SK-N-SH (cell line): ENCODE measurements at regions not wholly inside any gene's neighbourhood (a gene's known extent, or its start where the extent isn't known, plus 50 kb on each side); places are given as distances from the start of the nearest gene placed in this dataset.

Experiments used
- CTCF ChIA-PET: fragments of 300-600, 350-600 bp; formaldehyde crosslinking; extraction: SDS; loops from one replicate; lab custom pipeline; 2021; lab: Yijun Ruan, JAX
- POLR2A ChIA-PET: fragments of 350-600 bp; sonication (Branson Sonifier 250); formaldehyde crosslinking; extraction: SDS; loops from one replicate; lab custom pipeline; 2020; ENCODE audit warnings: antibody characterized with exemption, inconsistent platforms; lab: Yijun Ruan, JAX
- DNase-seq: peaks from one replicate; pipeline ENCODE4 v3.0.0; 2012
- H2AFZ ChIP-seq: fragments of 200-600 bp; sonication (generic); 2 replicates; pipeline ENCODE4 v1.8.1; 2016; ENCODE audit warnings: antibody characterized with exemption, mild to moderate bottlenecking, low read depth
- H3F3A ChIP-seq: fragments of 200-600 bp; sonication (generic); replicated peaks from 2 replicates; pipeline ENCODE3; 2016; ENCODE audit warnings: antibody characterized with exemption, mild to moderate bottlenecking; ENCODE audit not compliant: insufficient read depth
- H3K27ac ChIP-seq, 2 experiments: fragments of 200-500 bp in 1 of 2; fragments of 200-600 bp in 1 of 2; sonication (Bioruptor generic) in 1 of 2; sonication (generic), shearing (Covaris generic) in 1 of 2; 2 replicates each; pipeline versions ENCODE4 v1.5.1 to v1.6.1; 2014 to 2016; ENCODE audit warnings: low read depth in 2 of 2, inconsistent platforms in 1 of 2, low read length in 1 of 2, mild to moderate bottlenecking in 1 of 2, mixed read lengths in 1 of 2
- H3K27me3 ChIP-seq: fragments of 200-600 bp; sonication (generic), shearing (Covaris generic); 2 replicates; pipeline ENCODE4 v1.6.1; 2016; ENCODE audit warnings: mixed run types; ENCODE audit not compliant: insufficient read depth
- H3K36me3 ChIP-seq, 2 experiments: fragments of 200-500 bp in 1 of 2; fragments of 200-600 bp in 1 of 2; sonication (Bioruptor generic) in 1 of 2; sonication (generic) in 1 of 2; replicated peaks in 1 of 2; 2 replicates each; pipeline versions ENCODE3 to v1.5.1; 2014 to 2016; ENCODE audit warnings: low read length in 1 of 2, mild to moderate bottlenecking in 1 of 2; ENCODE audit not compliant: insufficient read depth in 2 of 2, control insufficient read depth in 1 of 2
- H3K4me1 ChIP-seq, 2 experiments: fragments of 200-500 bp in 1 of 2; fragments of 200-600 bp in 1 of 2; sonication (Bioruptor generic) in 1 of 2; sonication (generic), shearing (Covaris generic) in 1 of 2; 2 replicates each; pipeline versions ENCODE4 v1.5.1 to v1.6.1; 2014 to 2016; ENCODE audit warnings: low read depth in 1 of 2, low read length in 1 of 2, mixed run types in 1 of 2; ENCODE audit not compliant: insufficient read depth in 2 of 2, control insufficient read depth in 1 of 2
- H3K4me2 ChIP-seq: fragments of 200-600 bp; sonication (generic), shearing (Covaris generic); 2 replicates; pipeline ENCODE4 v1.6.1; 2017; ENCODE audit warnings: mixed run types
- H3K4me3 ChIP-seq, 2 experiments: fragments of 200-500 bp in 1 of 2; fragments of 200-600 bp in 1 of 2; sonication (Bioruptor generic) in 1 of 2; sonication (generic), shearing (Covaris generic) in 1 of 2; 2 replicates each; pipeline versions ENCODE4 v1.5.1 to v1.8.1; 2014 to 2016; ENCODE audit warnings: low read depth in 2 of 2, inconsistent platforms in 1 of 2, low read length in 1 of 2, mild to moderate bottlenecking in 1 of 2, mixed read lengths in 1 of 2, moderate library complexity in 1 of 2
- H3K79me2 ChIP-seq: fragments of 200-600 bp; sonication (generic); 2 replicates; pipeline ENCODE4 v1.8.1; 2017; ENCODE audit warnings: mild to moderate bottlenecking; ENCODE audit not compliant: insufficient read depth
- H3K9ac ChIP-seq: fragments of 200-600 bp; sonication (generic); 2 replicates; pipeline ENCODE4 v1.6.1; 2017; ENCODE audit warnings: mixed run types
- H3K9me2 ChIP-seq: fragments of 200-600 bp; sonication (generic); 2 replicates; pipeline ENCODE4 v1.6.1; 2017; ENCODE audit warnings: mixed run types
- H3K9me3 ChIP-seq: fragments of 200-600 bp; sonication (generic); 2 replicates; pipeline ENCODE4 v1.6.1; 2017; ENCODE audit warnings: mixed run types, mild to moderate bottlenecking, moderate library complexity
- H4K20me1 ChIP-seq: fragments of 200-600 bp; sonication (generic); 2 replicates; pipeline ENCODE4 v1.6.1; 2017; ENCODE audit warnings: mild to moderate bottlenecking, mixed run types; ENCODE audit not compliant: insufficient read depth
- ELF1 ChIP-seq: IDR thresholded peaks from 2 replicates; pipeline ENCODE4 v1.4.0; 2012
- EZH2phosphoT487 ChIP-seq: fragments of 200-600 bp; sonication (generic); IDR thresholded peaks from 2 replicates; pipeline ENCODE4 v1.6.1; 2017; ENCODE audit warnings: low read depth, mixed run types, mild to moderate bottlenecking, antibody characterized with exemption, moderate library complexity, borderline replicate concordance
- FOSL2 ChIP-seq: IDR thresholded peaks from 2 replicates; pipeline ENCODE4 v1.4.0; 2012; ENCODE audit warnings: low read depth, mild to moderate bottlenecking, moderate library complexity, borderline replicate concordance
- FOXJ3 ChIP-seq: sonication (generic); formaldehyde crosslinking; IDR thresholded peaks from 2 replicates; pipeline ENCODE4 v1.5.1; 2020; ENCODE audit warnings: mild to moderate bottlenecking, missing genetic modification reagents
- GABPA ChIP-seq: IDR thresholded peaks from 2 replicates; pipeline ENCODE4 v1.4.0; 2012; ENCODE audit warnings: low read depth, mild to moderate bottlenecking
- IRF3 ChIP-seq: fragments of 150-350 bp; IDR thresholded peaks from 2 replicates; pipeline ENCODE4 v1.6.1; 2016; ENCODE audit warnings: mild to moderate bottlenecking, low read depth, low read length
- MXI1 ChIP-seq: IDR thresholded peaks from 2 replicates; pipeline ENCODE4 v1.6.1; 2012; ENCODE audit warnings: mild to moderate bottlenecking, low read depth, low read length, improper control_type of control experiment
- NRF1 ChIP-seq: IDR thresholded peaks from 2 replicates; pipeline ENCODE4 v1.6.1; 2012; ENCODE audit warnings: low read depth, mild to moderate bottlenecking, low read length
- PBX3 ChIP-seq: IDR thresholded peaks from 2 replicates; pipeline ENCODE4; 2012
- POLR2AphosphoS5 ChIP-seq: IDR thresholded peaks from 2 replicates; pipeline ENCODE4 v1.6.1; 2012; ENCODE audit warnings: low read depth, low read length
- RAD21 ChIP-seq: IDR thresholded peaks from 2 replicates; pipeline ENCODE4 v1.6.1; 2012; ENCODE audit warnings: mild to moderate bottlenecking, low read length
- RCOR1 ChIP-seq: fragments of 150-350 bp; IDR thresholded peaks from 2 replicates; pipeline ENCODE4 v1.6.1; 2017; ENCODE audit warnings: antibody characterized with exemption, low read length
- SIN3A ChIP-seq: IDR thresholded peaks from 2 replicates; pipeline ENCODE4 v1.6.1; 2012; ENCODE audit warnings: low read depth, mild to moderate bottlenecking, low read length, moderate library complexity, borderline replicate concordance
- TAF1 ChIP-seq: IDR thresholded peaks from 2 replicates; pipeline ENCODE4 v1.6.1; 2012; ENCODE audit warnings: low read depth, mild to moderate bottlenecking, low read length, moderate library complexity, borderline replicate concordance
- TCF12 ChIP-seq: IDR thresholded peaks from 2 replicates; pipeline ENCODE4 v1.4.0; 2012
- TEAD4 ChIP-seq: IDR thresholded peaks from 2 replicates; pipeline ENCODE4 v1.4.0; 2012; ENCODE audit warnings: mild to moderate bottlenecking, borderline replicate concordance; ENCODE audit not compliant: insufficient read depth
- USF2 ChIP-seq: fragments of 150-350 bp; IDR thresholded peaks from 2 replicates; pipeline ENCODE4 v1.6.1; 2017; ENCODE audit warnings: antibody characterized with exemption, low read length, low read depth, borderline replicate concordance
- WGBS: methylation state at CpG from one replicate; pipeline ENCODE4 v1.1.6; 2017; ENCODE audit warnings: low lambda C conversion rate; 5-methylcytosine and 5-hydroxymethylcytosine counted together
- TF ChIP-seq, protein P1 (sequence below): IDR thresholded peaks from 2 replicates; pipeline ENCODE4 v1.4.0; 2012; ENCODE audit warnings: low read depth, borderline replicate concordance
- TF ChIP-seq, protein P2 (sequence below): fragments of 200-600 bp; sonication (generic); IDR thresholded peaks from 2 replicates; pipeline ENCODE4 v1.6.1; 2017; ENCODE audit warnings: antibody characterized with exemption, mild to moderate bottlenecking, moderate library complexity

- no peaks in the 10 kb centered on the region for H3K9me3 ChIP-seq
- H3K27ac ChIP-seq: no peak overlapping the region
- H3K4me3 ChIP-seq: no peak overlapping the region
- H3K9me2 ChIP-seq: no peaks in the 10 kb centered on the region
- H3K27me3 ChIP-seq: no peaks in the 10 kb centered on the region
- no peak for TF ChIP-seq SIN3A
- no peak for TF ChIP-seq PBX3
- TF ChIP-seq TAF1: no peak
- no peak for TF ChIP-seq POLR2AphosphoS5
- POLR2A ChIA-PET: no interaction called here
- H3K9ac ChIP-seq: no peak overlapping the region
- no peak overlapping the region for H2AFZ ChIP-seq
- H4K20me1 ChIP-seq: no peaks in the 10 kb centered on the region
- no peaks in the 10 kb centered on the region for H3F3A ChIP-seq
- CTCF ChIA-PET: interaction anchor here (1.2 kb wide), 1 partner anchor 65 kb away, joined by 3 read pairs; no protein-coding TSS in a partner anchor
- WGBS: 73% methylated on average over 6 of the region's 6 CpGs
- no peaks in the 10 kb centered on the region for H3K79me2 ChIP-seq
- H3K36me3 ChIP-seq: no peaks in the 10 kb centered on the region
- DNase-seq: no peak
- H3K4me1 ChIP-seq: no peaks in the 10 kb centered on the region
- H3K4me2 ChIP-seq: no peak overlapping the region
These were observed 243.1 kb upstream of the GHITM start for GRCh38 chr10:83896219-83896618.

DNA sequence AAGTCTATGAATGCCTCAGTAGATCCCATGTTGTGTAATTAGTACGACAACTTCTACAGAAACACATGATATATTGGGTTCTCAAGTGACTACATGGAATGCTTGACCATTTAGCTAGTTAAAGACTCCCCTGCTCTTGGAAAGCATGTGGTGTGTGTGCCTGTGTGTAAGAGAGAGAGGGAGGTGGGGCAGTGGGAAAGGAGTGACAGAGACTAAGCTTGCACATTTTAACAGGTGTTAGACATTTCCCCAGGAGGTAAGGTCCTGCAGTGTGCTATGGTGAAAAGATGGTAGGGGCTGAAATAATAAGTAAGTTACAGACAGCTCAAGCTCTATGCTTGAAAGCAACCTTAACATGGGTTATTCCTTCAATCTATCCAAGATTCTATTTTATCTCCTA lies 241.7 kb upstream of the GHITM start:
- no peak overlapping the region for H3K27ac ChIP-seq
- ChIA-PET CTCF (interaction anchor here (1.1 kb wide), 1 partner anchor 26 kb away, joined by 3 read pairs; no protein-coding TSS in a partner anchor), POLR2A (no interaction called here)
- no peaks in the 10 kb centered on the region for H3K79me2 ChIP-seq
- no peaks in the 10 kb centered on the region for H3K4me1 ChIP-seq
- no peak overlapping the region for H2AFZ ChIP-seq
- no peaks in the 10 kb centered on the region for H3F3A ChIP-seq
- H3K4me3 ChIP-seq: no peak overlapping the region
- no peaks in the 10 kb centered on the region for H4K20me1 ChIP-seq
- H3K4me2 ChIP-seq: no peak overlapping the region
- no peaks in the 10 kb centered on the region for H3K27me3 ChIP-seq
- no peaks in the 10 kb centered on the region for H3K36me3 ChIP-seq
- TF ChIP-seq ELF1 (no peak), TAF1 (no peak), POLR2AphosphoS5 (no peak), FOSL2 (no peak), EZH2phosphoT487 (no peak), PBX3 (no peak), FOXJ3 (CRISPR knock-in tag) (no peak), RAD21 (no peak), USF2 (no peak), TEAD4 (no peak), NRF1 (no peak), RCOR1 (no peak), TCF12 (no peak), GABPA (no peak), MXI1 (no peak), IRF3 (no peak)
- TF ChIP-seq, protein P1, sequence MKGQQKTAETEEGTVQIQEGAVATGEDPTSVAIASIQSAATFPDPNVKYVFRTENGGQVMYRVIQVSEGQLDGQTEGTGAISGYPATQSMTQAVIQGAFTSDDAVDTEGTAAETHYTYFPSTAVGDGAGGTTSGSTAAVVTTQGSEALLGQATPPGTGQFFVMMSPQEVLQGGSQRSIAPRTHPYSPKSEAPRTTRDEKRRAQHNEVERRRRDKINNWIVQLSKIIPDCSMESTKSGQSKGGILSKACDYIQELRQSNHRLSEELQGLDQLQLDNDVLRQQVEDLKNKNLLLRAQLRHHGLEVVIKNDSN: no peak
- TF ChIP-seq, protein P2, sequence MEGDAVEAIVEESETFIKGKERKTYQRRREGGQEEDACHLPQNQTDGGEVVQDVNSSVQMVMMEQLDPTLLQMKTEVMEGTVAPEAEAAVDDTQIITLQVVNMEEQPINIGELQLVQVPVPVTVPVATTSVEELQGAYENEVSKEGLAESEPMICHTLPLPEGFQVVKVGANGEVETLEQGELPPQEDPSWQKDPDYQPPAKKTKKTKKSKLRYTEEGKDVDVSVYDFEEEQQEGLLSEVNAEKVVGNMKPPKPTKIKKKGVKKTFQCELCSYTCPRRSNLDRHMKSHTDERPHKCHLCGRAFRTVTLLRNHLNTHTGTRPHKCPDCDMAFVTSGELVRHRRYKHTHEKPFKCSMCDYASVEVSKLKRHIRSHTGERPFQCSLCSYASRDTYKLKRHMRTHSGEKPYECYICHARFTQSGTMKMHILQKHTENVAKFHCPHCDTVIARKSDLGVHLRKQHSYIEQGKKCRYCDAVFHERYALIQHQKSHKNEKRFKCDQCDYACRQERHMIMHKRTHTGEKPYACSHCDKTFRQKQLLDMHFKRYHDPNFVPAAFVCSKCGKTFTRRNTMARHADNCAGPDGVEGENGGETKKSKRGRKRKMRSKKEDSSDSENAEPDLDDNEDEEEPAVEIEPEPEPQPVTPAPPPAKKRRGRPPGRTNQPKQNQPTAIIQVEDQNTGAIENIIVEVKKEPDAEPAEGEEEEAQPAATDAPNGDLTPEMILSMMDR: no peak
- no peaks in the 10 kb centered on the region for H3K9me3 ChIP-seq
- no peak for DNase-seq
- H3K9ac ChIP-seq: no peak overlapping the region
- 25% methylated on average over 1 of the region's 1 CpG for WGBS
- H3K9me2 ChIP-seq: no peaks in the 10 kb centered on the region
